ENCODE measurements at regions not wholly inside any gene's neighbourhood (a gene's known extent, or its start where the extent isn't known, plus 50 kb on each side); places are given as distances from the start of the nearest gene placed in this dataset.

DNA sequence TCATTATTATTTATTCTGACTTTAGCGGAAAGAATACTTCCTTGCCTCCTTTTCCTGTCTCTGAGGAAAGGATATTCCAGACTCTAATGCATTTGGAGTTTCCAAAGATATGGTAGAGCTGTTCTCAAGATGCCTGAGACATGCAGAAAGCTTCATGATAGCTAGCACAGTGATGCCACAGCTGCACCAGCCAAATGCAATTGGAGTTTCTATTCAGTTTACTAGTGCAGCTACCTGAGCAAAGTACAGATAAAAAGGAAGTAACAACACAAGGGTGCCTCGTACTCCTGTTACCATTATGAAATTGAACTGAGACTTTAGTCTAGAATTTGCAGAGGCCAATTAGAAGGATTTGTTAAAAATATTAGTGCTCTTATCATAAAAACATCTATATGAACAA lies 57.5 kb upstream of the PARM1 start:
- TF ChIP-seq CTCF (IDR thresholded peaks at IDR 0.05; ENCODE audit: borderline replicate concordance, extremely low read depth, low read length, poor library complexity, severe bottlenecking) (no peak), EZH2 (IDR thresholded peaks at IDR 0.05; ENCODE audit: borderline replicate concordance, low read depth, low read length, severe bottlenecking) (no peak)

Measured in DND-41 (cell line).